ENCODE measurements at regions not wholly inside any gene's neighbourhood (a gene's known extent, or its start where the extent isn't known, plus 50 kb on each side); places are given as distances from the start of the nearest gene placed in this dataset.

- BruUV-seq (replicated peaks): no TSS peak
- no peak overlapping the region for H3K4me3 ChIP-seq (replicated peaks in 1 of 2; ENCODE audit: low read depth in 1 of 2, low read length in 2 of 2)
- no peaks in the 10 kb centered on the region for H4K20me1 ChIP-seq (ENCODE audit: insufficient read depth)
- no peak overlapping the region for H3K27ac ChIP-seq (ENCODE audit: low read depth, low read length)
- TF ChIP-seq SRF (IDR thresholded peaks at IDR 0.05; ENCODE audit: low read depth) (no peak), EZH2phosphoT487 (IDR thresholded peaks at IDR 0.05; ENCODE audit: borderline replicate concordance) (no peak), JUND (IDR thresholded peaks at IDR 0.05) (no peak), ZNF274 (IDR thresholded peaks at IDR 0.05; ENCODE audit: low read depth, low read length) (no peak), CBX3 (IDR thresholded peaks at IDR 0.05; ENCODE audit: low read depth) (no peak), EZH2 (IDR thresholded peaks at IDR 0.05) (no peak), FOSL1 (IDR thresholded peaks at IDR 0.05; ENCODE audit: low read depth) (no peak)
- H3K27me3 ChIP-seq (ENCODE audit: insufficient read depth, low read length): no peaks in the 10 kb centered on the region
- H3K9ac ChIP-seq (ENCODE audit: low read length): no peak overlapping the region
- no peaks in the 10 kb centered on the region for H3K4me1 ChIP-seq (ENCODE audit: control insufficient read depth in 1 of 2, insufficient read depth in 2 of 2, low read length in 2 of 2)
- POLR2A ChIA-PET: no interaction called here
- no peaks in the 10 kb centered on the region for H3K79me2 ChIP-seq (ENCODE audit: insufficient read depth, low read length)
- CTCF ChIA-PET: no interaction called here
- DNase-seq (ENCODE audit: low read depth, low spot score): no peak
- no peak overlapping the region for H2AFZ ChIP-seq (ENCODE audit: low read depth, low read length, poor library complexity, severe bottlenecking)
- H3K36me3 ChIP-seq (ENCODE audit: control insufficient read depth in 1 of 2, insufficient read depth in 2 of 2, low read length in 2 of 2): no peaks in the 10 kb centered on the region
- no peaks in the 10 kb centered on the region for H3K9me2 ChIP-seq (ENCODE audit: insufficient read depth)
- ATAC-seq: no peak
- peaks cover 7 to 10% of the 10 kb centered on the region in 2 experiments; a peak in 3 of 4 replicates for H3K9me3 ChIP-seq (ENCODE audit: control insufficient read depth in 1 of 2, insufficient read depth in 1 of 2, low read depth in 1 of 2, low read length in 2 of 2)
- H3K4me2 ChIP-seq (ENCODE audit: low read length): no peak overlapping the region
- RAD21 ChIA-PET (ENCODE audit: low non-redundant PET in 1 of 2, low total read pairs in 2 of 2, uncharacterized antibody in 2 of 2, unreplicated experiment in 2 of 2): no interaction called here
- intact Hi-C loops (cut with micrococcal nuclease): no loop called here
Observed at GRCh38 chr14:80136358-80136757, 74.9 kb downstream of the DIO2 start.

GRCh38 chr14:80135305-80136088 lies 75.8 kb downstream of the DIO2 start:
- no peaks in the 10 kb centered on the region for H3K9me2 ChIP-seq (ENCODE audit: insufficient read depth)
- intact Hi-C loops (cut with micrococcal nuclease): no loop called here
- no peak overlapping the region for H2AFZ ChIP-seq (ENCODE audit: low read depth, low read length, poor library complexity, severe bottlenecking)
- H3K27ac ChIP-seq (ENCODE audit: low read depth, low read length): no peak overlapping the region
- ATAC-seq: no peak
- H4K20me1 ChIP-seq (ENCODE audit: insufficient read depth): no peaks in the 10 kb centered on the region
- CTCF ChIA-PET: no interaction called here
- no peak for DNase-seq (ENCODE audit: low read depth, low spot score)
- no peaks in the 10 kb centered on the region for H3K79me2 ChIP-seq (ENCODE audit: insufficient read depth, low read length)
- H3K4me1 ChIP-seq (ENCODE audit: control insufficient read depth in 1 of 2, insufficient read depth in 2 of 2, low read length in 2 of 2): no peaks in the 10 kb centered on the region
- H3K4me3 ChIP-seq (replicated peaks in 1 of 2; ENCODE audit: low read depth in 1 of 2, low read length in 2 of 2): no peak overlapping the region
- TF ChIP-seq POLR2A (IDR thresholded peaks at IDR 0.05; ENCODE audit: borderline replicate concordance, extremely low read depth, insufficient read depth, insufficient read length): no peak
- no peak for TF ChIP-seq ATF3 (IDR thresholded peaks at IDR 0.05)
- TF ChIP-seq RAD21 (IDR thresholded peaks at IDR 0.05; ENCODE audit: low read depth): no peak
- TF ChIP-seq CEBPB (IDR thresholded peaks at IDR 0.05; ENCODE audit: low read depth): no peak
- TF ChIP-seq SP1 (IDR thresholded peaks at IDR 0.05; ENCODE audit: low read depth): no peak
- no peaks in the 10 kb centered on the region for H3K27me3 ChIP-seq (ENCODE audit: insufficient read depth, low read length)
- no peak overlapping the region for H3K4me2 ChIP-seq (ENCODE audit: low read length)
- H3K36me3 ChIP-seq (ENCODE audit: control insufficient read depth in 1 of 2, insufficient read depth in 2 of 2, low read length in 2 of 2): no peaks in the 10 kb centered on the region
- POLR2A ChIA-PET: no interaction called here
- BruUV-seq (replicated peaks): no TSS peak
- no peak overlapping the region for H3K9ac ChIP-seq (ENCODE audit: low read length)
- peaks cover 7 to 10% of the 10 kb centered on the region in 2 experiments; a peak in 3 of 4 replicates for H3K9me3 ChIP-seq (ENCODE audit: control insufficient read depth in 1 of 2, insufficient read depth in 1 of 2, low read depth in 1 of 2, low read length in 2 of 2)
- RAD21 ChIA-PET (ENCODE audit: low non-redundant PET in 1 of 2, low total read pairs in 2 of 2, uncharacterized antibody in 2 of 2, unreplicated experiment in 2 of 2): no interaction called here

All from HCT116 (cell line).